ENCODE measurements at regions not wholly inside any gene's neighbourhood (a gene's known extent, or its start where the extent isn't known, plus 50 kb on each side); places are given as distances from the start of the nearest gene placed in this dataset.

DNA sequence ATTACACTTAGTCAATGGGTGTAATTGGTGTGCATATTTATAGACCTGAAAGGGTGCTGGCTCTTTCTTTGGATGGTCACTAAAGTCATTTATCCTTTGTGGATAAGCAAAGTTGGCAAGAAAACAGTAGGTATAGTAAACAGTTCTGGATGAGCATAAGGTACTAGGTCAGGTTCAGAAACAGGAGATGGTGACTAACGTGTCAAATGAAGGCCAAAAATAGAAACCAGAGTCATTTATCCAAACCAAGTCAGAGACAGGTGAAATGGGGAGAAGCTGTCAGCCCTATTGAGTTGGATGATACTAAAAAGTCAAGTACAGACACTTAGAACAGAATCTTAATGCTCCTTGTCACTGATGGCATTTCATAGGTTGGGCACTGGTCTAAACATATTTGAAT, 313.1 kb downstream of the KLHL13 start:
- TF ChIP-seq, protein P1, sequence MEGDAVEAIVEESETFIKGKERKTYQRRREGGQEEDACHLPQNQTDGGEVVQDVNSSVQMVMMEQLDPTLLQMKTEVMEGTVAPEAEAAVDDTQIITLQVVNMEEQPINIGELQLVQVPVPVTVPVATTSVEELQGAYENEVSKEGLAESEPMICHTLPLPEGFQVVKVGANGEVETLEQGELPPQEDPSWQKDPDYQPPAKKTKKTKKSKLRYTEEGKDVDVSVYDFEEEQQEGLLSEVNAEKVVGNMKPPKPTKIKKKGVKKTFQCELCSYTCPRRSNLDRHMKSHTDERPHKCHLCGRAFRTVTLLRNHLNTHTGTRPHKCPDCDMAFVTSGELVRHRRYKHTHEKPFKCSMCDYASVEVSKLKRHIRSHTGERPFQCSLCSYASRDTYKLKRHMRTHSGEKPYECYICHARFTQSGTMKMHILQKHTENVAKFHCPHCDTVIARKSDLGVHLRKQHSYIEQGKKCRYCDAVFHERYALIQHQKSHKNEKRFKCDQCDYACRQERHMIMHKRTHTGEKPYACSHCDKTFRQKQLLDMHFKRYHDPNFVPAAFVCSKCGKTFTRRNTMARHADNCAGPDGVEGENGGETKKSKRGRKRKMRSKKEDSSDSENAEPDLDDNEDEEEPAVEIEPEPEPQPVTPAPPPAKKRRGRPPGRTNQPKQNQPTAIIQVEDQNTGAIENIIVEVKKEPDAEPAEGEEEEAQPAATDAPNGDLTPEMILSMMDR (IDR thresholded peaks at IDR 0.05), result no peak
- no peak for TF ChIP-seq EP300 (IDR thresholded peaks at IDR 0.05)
- TF ChIP-seq POLR2A (IDR thresholded peaks at IDR 0.05), result no peak
- TF ChIP-seq POLR2AphosphoS5 (IDR thresholded peaks at IDR 0.05), result no peak

Data from stomach (tissue), 4 donors.